ENCODE measurements at regions not wholly inside any gene's neighbourhood (a gene's known extent, or its start where the extent isn't known, plus 50 kb on each side); places are given as distances from the start of the nearest gene placed in this dataset.

DNA sequence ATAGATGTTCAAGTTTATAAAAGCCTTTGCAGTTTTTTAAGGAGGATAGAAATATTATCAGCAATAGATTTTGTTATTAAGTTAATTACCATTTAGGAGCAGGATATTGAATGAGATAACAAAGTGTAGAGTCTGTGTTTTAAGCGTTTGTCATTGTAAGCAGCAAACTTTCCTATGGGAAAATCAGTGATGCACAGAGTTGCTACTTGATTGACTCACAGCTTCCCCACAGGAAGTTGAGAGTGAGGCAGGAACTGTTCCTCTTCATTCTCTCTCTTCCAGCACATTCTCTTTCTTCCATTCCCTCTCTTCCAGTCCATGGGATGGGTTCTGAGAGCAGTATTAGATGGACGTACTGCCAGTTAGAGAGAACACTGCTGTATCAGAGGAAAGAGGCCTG lies 867.7 kb upstream of the AGA start:
- no peak for DNase-seq

DNA sequence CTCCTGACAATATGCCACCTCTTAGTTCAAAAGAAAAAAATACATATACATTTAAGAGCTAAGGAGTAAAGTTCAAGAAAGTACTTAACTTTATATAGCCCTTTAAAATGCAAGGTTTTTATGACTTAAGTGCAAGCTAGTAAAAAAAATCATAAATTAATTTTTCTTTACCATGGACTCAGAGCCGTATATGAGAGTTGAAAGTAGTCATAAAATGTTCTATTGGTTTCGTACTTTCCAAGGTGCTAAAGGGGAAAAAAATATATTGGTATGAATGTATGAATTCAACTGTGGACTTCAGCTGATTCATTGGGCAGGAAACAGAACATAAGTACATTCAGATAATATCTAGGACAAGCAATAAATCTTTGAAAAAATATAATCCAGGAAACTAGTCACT lies 869.8 kb upstream of the AGA start:
- DNase-seq, result no peak

DNA sequence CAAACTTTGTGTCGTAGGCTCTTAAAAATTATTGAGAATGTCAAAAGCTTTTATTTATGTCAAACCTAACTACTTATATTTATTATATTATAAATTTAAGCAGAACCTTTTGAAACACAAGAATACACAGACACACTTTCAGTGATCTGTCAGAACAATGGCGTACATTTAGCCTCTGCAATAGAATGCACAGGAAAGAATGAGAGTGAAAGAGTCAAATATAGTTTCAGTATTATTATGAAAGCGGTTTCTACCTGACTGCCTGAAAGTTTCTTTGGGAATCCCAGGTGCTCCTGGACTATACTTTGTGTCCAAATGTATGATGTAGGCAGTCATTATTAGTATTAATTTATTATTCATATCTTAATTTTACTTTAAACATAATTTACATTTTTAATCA lies 872.0 kb upstream of the AGA start:
- DNase-seq, result no peak

DNA sequence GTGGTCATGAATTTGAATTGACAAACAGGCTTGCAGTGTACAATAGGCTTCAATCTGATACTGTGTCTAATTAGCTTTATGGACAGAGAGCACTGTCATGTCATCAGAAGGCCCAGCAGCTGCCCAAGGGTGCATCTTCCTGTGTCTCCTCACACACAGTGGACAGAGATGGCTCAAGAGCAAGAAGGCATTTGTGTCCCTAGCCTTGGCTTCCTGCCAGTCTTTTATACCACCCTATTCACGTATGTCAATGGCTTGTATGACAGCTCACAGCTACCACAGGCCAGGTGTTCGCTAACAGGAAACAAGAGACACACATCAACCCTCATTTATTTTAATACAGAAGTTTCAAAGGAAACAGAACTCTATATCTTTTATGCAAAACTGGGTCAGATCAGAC lies 874.0 kb upstream of the AGA start:
- DNase-seq, result no peak

DNA sequence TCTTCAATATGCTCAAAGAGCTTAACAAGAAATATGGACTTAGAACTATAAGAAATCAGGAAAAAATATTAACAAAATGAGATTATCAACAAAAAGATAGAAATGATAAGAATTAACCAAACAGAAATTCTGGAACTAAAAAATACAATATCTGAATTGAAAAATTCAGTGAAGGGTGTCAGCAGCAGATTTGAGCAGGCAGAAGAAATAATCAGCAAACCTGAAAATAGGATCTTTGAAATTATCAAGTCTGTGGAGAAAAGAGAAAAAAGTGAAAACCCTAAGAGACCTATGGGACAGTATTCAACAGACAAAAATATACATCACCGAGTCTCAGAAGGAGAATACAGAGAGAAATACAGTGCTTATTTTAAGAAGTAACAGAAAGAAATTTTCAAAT lies 877.8 kb upstream of the AGA start:
- DNase-seq, result no peak

DNA sequence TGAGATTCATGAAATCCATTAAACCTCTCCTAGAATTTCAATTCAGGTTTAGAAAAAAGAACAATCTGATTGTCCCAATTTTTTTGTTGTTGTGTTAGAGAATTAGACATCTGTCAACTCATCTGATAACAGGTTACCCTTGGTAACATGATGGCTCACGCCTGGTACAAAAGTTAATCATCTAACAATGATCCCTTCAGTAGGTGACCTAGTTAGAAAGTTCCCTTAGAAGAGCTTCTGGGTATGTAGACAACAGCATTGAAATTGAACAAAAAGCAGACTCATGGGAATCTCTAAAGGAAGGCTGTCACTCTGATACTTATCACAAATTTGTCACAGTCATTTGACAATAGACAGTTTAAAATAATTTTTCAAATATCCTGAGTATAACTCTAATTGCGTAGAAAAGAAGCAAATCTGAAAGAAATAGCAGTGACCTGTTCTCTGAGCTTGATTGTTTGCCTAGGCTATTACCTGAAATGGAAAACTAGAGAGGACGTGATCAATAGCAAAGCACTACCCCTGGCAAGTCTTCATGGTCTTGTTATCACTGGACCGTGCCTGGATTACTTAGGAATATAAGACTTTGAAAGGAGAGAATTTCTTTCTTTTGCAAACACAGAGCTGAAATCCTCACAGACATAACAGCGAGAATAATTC lies 880.4 kb upstream of the AGA start:
- DNase-seq, result no peak

- DNase-seq, result no peak
Observed at GRCh38 chr4:178329226-178329872, 887.1 kb upstream of the AGA start.

DNA sequence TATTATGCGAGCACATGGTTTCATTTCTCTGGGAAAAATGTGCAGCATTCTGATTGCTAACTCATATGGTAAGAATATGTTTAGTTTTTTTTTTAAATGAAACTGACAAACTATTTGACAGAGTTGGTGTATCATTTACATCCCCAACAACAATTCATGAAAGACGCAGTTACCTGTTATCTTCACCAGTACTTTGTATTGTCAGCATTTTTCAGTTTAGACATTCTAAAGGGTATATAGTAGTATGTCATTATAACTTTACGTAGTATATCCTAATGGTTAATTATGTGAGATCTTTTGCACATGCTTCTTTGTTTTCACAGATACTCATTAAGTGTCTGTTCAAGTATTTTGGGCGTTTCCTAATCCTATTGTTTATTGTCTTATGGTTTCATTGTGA lies 891.1 kb upstream of the AGA start:
- DNase-seq, result no peak

GRCh38 chr4:178339769-178340168 lies 897.5 kb upstream of the AGA start:
- DNase-seq, result no peak

GRCh38 chr4:178340468-178340867 lies 898.2 kb upstream of the AGA start:
- DNase-seq, result no peak

DNA sequence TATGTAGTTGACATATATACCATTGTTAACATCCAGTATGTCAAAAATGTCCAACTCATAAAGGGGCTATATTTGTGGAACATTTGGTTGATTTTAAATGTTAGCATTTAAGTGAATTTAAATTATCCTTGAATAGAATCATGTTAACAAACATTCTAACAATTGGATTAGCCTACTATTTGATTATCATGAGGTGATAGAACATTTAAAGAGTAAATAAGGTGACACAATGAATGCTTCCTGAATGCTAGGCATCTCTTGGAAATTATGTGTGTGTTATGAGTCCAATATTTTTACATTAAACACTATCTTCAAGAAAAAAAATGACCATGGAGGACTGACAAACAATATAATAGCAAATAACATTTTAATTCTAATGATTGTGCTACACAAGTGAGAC lies 901.9 kb upstream of the AGA start:
- DNase-seq, result no peak

DNA sequence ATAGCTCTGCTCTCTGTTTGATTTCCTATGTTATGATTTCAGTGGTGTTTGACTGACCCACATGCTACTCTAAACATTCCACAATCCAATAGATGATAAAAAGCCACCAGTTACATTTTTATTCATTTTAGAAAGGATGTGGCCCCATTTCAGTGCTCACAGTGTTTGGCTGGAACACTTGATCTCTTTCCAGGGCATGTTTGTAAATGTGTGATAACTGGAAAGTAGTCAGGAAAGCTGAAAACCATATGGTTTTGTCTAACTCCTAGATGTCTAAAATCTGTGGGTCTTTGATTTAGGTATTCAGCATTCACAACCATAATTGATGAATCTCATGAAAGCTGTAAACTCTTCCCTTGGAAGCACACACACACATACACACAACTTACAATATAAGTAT lies 904.9 kb upstream of the AGA start:
- DNase-seq, result no peak

GRCh38 chr4:178349601-178350000 lies 907.4 kb upstream of the AGA start:
- DNase-seq, result no peak

- no peak for DNase-seq
Observed at GRCh38 chr4:178351185-178351584, 908.9 kb upstream of the AGA start.

- no peak for DNase-seq
Observed at GRCh38 chr4:178356725-178357124, 914.5 kb upstream of the AGA start.

GRCh38 chr4:178385481-178385880 lies 943.2 kb upstream of the AGA start:
- DNase-seq, result no peak

- no peak for DNase-seq
Observed at GRCh38 chr4:178387756-178388155, 945.5 kb upstream of the AGA start.

DNA sequence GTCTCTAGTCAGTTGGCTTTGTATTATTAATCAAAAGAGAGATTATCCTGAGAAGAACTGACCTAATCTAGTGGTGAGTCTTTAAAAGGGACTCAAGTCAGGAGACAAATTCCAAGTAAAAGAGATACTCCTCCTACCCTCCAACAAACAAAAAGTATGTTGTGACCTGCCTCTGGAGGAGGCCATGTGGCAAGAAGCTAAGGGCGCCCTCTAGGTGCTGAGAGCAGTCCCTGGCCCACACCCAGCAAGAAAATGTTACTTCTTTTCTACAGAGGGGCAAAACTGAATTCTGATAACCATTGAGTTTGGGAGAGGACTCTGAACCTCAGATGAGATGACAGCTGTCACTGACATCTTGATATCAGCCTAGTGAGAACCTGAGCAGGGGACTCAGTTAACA lies 953.6 kb upstream of the AGA start:
- DNase-seq, result no peak

- DNase-seq, result no peak
Observed at GRCh38 chr4:178412455-178412854, 970.2 kb upstream of the AGA start.

DNA sequence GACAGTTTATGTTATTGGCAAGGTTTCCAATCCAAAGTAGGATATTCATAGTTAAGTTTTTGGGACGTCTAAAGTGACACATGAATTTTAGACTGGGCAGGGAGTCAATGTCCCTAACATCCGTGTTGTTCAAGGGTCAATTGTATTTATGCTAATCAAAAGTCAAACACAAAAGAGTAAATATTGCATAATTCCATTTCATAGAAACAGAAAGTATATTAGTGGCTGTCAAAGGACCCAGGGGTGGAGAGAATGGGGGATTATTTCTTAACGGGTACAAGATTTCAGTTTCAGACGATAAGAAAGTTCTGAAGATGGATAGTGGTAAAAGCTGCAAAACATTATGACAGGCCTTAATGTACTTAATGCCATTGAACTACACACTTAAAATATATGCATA lies 971.8 kb upstream of the AGA start:
- DNase-seq, result no peak

GRCh38 chr4:178414881-178415446 lies 972.7 kb upstream of the AGA start:
- no peak for DNase-seq

DNA sequence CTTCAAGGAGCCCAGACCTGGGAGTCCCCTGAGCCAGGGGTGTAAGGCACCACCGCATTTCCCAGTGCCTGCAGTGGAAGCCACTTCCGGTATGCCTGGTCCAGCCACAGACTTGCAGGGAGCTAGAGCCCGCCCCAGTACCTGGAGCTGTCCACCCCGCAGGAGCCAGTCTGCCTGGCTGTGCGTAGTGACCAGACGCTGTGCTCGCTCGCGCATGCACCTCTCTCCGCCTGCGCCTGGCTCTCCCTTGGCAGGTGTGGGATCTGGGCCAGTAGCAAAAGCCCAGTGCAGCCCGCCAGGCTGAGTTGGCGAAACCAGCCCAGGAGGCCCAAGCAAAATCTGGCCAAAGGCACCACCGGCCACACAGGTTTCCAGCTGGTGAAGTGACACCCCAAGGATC lies 973.7 kb upstream of the AGA start:
- DNase-seq, result no peak

DNA sequence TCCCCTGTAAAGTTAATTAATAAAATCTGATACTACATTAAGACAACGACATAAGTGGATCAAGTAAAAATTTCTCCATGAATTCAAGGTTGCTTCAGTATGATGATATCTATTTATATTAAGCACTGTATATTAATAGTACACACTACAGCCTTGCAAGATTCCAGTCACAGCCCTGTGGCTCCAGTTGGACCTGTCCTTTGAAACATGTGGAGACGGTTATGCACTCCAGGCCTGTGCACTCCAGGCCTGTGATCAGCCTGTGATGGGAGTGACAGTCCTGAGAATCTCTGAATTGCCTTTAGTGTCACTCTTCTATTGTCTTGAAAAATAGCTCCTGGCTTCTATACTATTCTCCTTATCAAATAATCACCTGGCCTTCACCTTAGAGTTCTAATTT lies 981.1 kb upstream of the AGA start:
- no peak for DNase-seq

DNA sequence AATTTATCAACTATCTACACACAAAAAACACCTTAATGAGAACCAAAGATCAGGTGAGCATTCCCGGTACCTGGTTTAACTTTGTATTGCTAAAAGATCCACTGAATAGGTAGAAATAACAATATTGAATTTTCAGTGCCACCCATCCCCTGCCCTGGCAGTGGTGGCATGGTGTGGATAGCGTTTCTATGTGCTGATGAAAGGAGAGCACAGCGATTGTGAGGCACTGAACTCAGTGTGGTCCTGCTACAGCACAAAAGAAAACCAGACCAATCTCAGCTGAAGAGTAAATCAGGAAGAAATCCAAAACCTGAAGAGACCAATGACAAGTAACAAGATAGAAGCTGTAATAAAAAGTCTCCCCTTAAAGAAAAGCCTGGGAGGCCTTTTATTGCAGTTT lies 984.6 kb upstream of the AGA start:
- DNase-seq, result no peak

DNA sequence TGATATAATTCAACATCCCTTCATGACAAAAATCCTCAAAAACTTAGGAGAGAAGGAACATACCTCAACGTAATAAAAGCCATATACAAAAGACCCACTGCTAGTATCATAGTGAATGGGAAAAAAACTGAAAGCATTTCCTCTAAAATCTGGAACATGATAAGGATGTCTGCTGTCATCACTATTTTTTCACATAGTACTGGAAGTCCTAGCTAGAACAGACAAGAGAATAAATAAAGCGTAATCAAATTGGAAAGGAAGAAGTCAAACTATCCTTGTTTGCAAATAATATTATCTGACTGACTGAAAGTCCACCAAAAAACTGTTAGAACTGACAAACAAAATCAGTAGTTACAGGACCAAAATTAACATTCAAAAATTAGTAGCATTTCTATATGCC lies 985.4 kb upstream of the AGA start:
- no peak for DNase-seq
